Dermis blood vessel endothelial cell (primary cell): ENCODE measurements at regions not wholly inside any gene's neighbourhood (a gene's known extent, or its start where the extent isn't known, plus 50 kb on each side); places are given as distances from the start of the nearest gene placed in this dataset.

Experiments
- DNase-seq: peaks from one replicate; pipeline ENCODE4 v3.0.0; 2010

GRCh38 chr14:96931751-96932150, 134.6 kb downstream of the VRK1 start:
- DNase-seq = no peak

GRCh38 chr14:96934638-96935330, 137.6 kb downstream of the VRK1 start:
- DNase-seq = no peak

- no peak for DNase-seq
Measured at GRCh38 chr14:96938946-96939345, 141.8 kb downstream of the VRK1 start.

GRCh38 chr14:96940009-96940408, 142.8 kb downstream of the VRK1 start:
- no peak for DNase-seq

GRCh38 chr14:96944297-96944696, 147.1 kb downstream of the VRK1 start:
- DNase-seq = no peak

- DNase-seq = no peak
Measured at GRCh38 chr14:96945721-96946120, 148.5 kb downstream of the VRK1 start.

- no peak for DNase-seq
Measured at GRCh38 chr14:96949594-96949993, 152.4 kb downstream of the VRK1 start.

- DNase-seq = no peak
Measured at GRCh38 chr14:96951511-96951910, 154.3 kb downstream of the VRK1 start.

GRCh38 chr14:96953087-96953874, 156.1 kb downstream of the VRK1 start:
- DNase-seq = no peak

- DNase-seq = no peak
Measured at GRCh38 chr14:96953875-96954185, 156.6 kb downstream of the VRK1 start.

GRCh38 chr14:96956464-96957239, 159.5 kb downstream of the VRK1 start:
- DNase-seq = no peak

- no peak for DNase-seq
Measured at GRCh38 chr14:96958057-96958456, 160.9 kb downstream of the VRK1 start.

- no peak for DNase-seq
Measured at GRCh38 chr14:96959992-96960391, 162.8 kb downstream of the VRK1 start.

- no peak for DNase-seq
Measured at GRCh38 chr14:96960598-96961116, 163.5 kb downstream of the VRK1 start.

- no peak for DNase-seq
Measured at GRCh38 chr14:96961895-96962294, 164.7 kb downstream of the VRK1 start.

GRCh38 chr14:96962337-96962736, 165.2 kb downstream of the VRK1 start:
- DNase-seq = no peak

- DNase-seq = no peak
Measured at GRCh38 chr14:96964726-96965415, 167.7 kb downstream of the VRK1 start.

GRCh38 chr14:96965885-96966595, 168.9 kb downstream of the VRK1 start:
- no peak for DNase-seq

GRCh38 chr14:96975116-96975515, 177.9 kb downstream of the VRK1 start:
- DNase-seq = no peak

- no peak for DNase-seq
Measured at GRCh38 chr14:96978525-96979272, 181.5 kb downstream of the VRK1 start.

- DNase-seq = no peak
Measured at GRCh38 chr14:96979611-96980074, 182.5 kb downstream of the VRK1 start.
